ENCODE measurements at regions not wholly inside any gene's neighbourhood (a gene's known extent, or its start where the extent isn't known, plus 50 kb on each side); places are given as distances from the start of the nearest gene placed in this dataset.

DNA sequence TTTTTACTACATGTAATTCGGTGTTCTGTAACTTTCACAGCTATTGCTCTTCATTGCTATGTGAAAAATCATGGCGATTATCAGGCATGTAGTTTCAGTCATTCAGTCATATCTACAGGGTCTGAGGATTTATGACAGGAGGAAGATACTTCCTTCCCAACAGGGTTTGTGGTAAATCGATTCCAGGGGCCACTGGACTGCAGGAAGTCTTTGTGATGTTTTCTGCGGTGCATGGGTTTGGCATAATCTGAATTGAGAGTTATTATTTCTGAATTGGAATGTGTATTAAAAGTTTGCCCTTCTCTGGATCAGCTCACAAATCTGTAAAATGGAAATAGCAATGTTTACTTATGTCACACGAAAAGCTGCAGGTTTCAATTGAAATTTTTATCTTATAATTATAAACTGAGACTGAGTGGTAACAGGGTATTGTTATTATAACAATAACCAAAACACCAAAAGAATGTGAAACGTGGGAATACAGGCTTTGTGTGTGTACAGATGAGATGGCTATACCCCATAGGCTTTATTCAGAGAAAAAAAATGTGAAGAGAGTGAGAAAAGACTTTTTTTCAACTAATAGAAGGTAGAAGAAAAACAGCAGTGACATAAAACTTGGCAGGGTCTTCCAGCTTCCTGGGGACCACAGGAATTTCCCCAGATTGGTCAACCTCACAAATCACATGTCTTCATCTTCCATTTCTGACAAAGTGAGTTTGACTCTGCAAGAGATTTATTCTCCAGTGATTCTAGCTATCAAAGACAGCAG, 307.7 kb upstream of the NFE2L3 start:
- TF ChIP-seq, protein P1, sequence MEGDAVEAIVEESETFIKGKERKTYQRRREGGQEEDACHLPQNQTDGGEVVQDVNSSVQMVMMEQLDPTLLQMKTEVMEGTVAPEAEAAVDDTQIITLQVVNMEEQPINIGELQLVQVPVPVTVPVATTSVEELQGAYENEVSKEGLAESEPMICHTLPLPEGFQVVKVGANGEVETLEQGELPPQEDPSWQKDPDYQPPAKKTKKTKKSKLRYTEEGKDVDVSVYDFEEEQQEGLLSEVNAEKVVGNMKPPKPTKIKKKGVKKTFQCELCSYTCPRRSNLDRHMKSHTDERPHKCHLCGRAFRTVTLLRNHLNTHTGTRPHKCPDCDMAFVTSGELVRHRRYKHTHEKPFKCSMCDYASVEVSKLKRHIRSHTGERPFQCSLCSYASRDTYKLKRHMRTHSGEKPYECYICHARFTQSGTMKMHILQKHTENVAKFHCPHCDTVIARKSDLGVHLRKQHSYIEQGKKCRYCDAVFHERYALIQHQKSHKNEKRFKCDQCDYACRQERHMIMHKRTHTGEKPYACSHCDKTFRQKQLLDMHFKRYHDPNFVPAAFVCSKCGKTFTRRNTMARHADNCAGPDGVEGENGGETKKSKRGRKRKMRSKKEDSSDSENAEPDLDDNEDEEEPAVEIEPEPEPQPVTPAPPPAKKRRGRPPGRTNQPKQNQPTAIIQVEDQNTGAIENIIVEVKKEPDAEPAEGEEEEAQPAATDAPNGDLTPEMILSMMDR (IDR thresholded peaks at IDR 0.05): no peak
- no peak for TF ChIP-seq POLR2A (IDR thresholded peaks at IDR 0.05)
